Kidney epithelial cell (primary cell): ENCODE measurements at regions not wholly inside any gene's neighbourhood (a gene's known extent, or its start where the extent isn't known, plus 50 kb on each side); places are given as distances from the start of the nearest gene placed in this dataset.

Source experiments
- DNase-seq: peaks from one replicate; pipeline ENCODE4 v3.0.0-alpha.2; 2010; ENCODE audit warnings: low read depth
- H3K27me3 ChIP-seq: 2 replicates; pipeline ENCODE4 v1.6.0; 2011; ENCODE audit warnings: low read length; ENCODE audit not compliant: control insufficient read depth, insufficient read depth
- H3K36me3 ChIP-seq: 2 replicates; pipeline ENCODE4 v1.5.1; 2011; ENCODE audit warnings: low read length; ENCODE audit not compliant: control insufficient read depth, insufficient read depth
- H3K4me3 ChIP-seq: 2 replicates; pipeline ENCODE4 v1.5.1; 2011; ENCODE audit warnings: low read depth, mild to moderate bottlenecking, control low read depth, low read length
- CTCF ChIP-seq: IDR thresholded peaks from 2 replicates; pipeline ENCODE4 v1.5.1; 2011; ENCODE audit warnings: mild to moderate bottlenecking, moderate library complexity, low read length, control low read depth, inconsistent platforms; ENCODE audit not compliant: insufficient read depth, poor library complexity, severe bottlenecking

DNA sequence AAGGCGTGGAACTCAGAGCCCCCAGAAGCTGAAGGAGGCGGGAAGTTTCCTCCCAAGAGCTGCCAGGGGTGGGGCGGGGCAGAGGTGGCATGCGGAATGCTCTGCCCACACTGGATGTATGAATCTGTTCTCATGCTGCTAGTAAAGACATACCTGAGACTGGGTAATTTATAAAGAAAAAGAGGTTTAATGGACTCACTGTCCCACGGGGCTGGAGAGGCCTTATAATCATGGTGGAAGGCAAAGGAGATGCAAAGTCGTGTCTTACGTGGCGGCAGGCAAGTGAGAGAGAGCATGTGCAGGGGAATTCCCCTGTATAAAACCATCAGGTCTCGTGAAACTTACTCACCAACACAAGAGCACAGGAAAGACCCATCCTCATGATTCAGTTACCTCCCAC is 57.6 kb downstream of the SMIM38 start:
- no peak for DNase-seq
- TF ChIP-seq CTCF = no peak
- Histone ChIP-seq H3K27me3 (no peaks in the 10 kb centered on the region), H3K36me3 (no peaks in the 10 kb centered on the region), H3K4me3 (no peak overlapping the region)

DNA sequence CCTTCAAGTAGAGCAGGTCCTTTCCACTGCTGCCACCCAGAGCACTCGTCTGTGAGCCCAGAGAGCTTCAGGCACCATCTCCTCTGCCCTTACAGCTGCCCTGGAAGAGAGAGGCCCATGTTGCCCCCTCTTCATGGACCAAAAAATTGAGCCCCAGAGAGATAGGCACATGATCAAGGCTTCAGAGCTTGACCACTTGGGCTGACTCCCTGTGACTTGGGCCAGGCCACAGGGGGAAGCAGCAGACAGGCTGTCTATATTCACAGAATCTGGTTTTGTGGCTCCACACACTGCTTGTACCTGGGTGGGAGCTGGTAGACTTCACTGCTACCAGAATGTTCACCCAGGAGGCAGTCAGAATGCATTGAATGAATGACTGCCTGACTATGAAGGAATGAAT is 58.2 kb downstream of the SMIM38 start:
- DNase-seq = no peak
- peaks cover under 1% of the 10 kb centered on the region for H3K27me3 ChIP-seq
- no peak for TF ChIP-seq CTCF
- H3K4me3 ChIP-seq = no peak overlapping the region
- no peaks in the 10 kb centered on the region for H3K36me3 ChIP-seq

DNA sequence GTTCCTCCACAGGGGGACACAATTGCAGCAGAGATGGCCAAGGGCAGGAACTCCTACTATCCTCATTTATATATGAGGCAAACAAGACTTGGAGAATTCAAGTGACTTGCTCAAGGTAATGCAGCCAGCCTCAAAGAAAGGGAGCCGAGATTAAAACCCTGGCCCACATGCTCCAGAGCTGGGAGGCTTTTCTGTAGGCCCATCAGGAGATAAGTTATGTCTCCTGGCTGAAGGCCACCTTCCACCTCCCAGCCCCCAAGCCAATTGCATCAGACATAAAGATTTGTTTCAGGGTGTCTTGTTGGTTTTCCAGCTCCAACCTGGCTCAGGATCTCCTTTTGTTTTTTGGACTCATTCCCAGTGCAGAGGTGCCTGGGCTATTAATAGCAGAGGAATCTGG is 59.5 kb downstream of the SMIM38 start:
- H3K27me3 ChIP-seq = peaks cover 2% of the 10 kb centered on the region
- H3K4me3 ChIP-seq = no peak overlapping the region
- no peaks in the 10 kb centered on the region for H3K36me3 ChIP-seq
- DNase-seq = no peak
- no peak for TF ChIP-seq CTCF

DNA sequence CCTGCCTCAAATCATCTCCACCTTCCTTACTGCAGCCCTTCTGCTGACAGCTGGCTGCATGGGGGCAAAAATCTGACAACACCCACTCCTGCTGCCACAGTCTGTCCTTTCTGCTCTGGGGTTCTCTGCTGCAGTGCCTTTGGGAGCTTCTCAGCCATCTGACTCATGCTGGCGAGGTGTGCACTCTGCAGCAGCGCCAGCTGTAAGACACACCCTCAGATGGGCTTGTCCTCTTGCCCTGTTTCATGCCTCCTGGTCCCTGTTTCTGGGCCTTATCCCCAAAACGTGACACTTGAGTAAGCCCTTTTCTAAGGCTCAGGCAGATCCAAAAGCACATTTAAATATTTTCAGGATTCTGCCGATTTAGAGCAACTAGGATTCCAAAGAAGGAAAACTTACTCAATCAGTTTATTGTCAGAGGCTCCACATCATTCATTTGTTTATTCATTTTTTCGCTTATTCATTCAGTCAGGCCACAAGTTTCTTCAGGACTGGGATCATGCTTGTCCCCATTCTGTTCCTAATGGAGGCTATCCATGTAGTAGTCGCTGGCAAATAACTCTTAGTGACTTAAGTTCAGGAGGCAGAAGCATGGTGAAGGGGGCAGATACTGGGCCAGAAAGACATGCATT is 60.2 kb downstream of the SMIM38 start:
- Histone ChIP-seq H3K36me3 (no peaks in the 10 kb centered on the region), H3K27me3 (peaks cover 2% of the 10 kb centered on the region), H3K4me3 (no peak overlapping the region)
- TF ChIP-seq CTCF = no peak
- DNase-seq = no peak

DNA sequence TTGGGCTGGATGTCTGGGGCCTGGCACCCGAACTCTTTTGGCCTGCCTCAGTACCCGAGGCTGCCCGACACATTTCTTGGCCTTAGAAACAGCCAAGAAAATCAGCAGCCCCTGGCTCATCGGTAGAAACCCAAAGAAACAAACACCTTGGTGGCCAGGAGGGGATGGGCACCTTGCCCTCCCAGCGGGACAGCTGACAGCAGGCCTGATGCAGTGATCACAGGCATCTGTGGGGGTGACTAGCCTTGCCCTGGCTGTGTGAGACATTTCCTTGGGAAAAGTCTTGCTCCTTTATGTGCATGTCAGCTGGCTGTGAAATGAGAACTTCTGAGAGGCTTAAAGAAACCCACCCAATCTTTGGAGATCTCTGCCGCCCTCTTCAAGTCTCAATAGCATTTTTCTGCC is 60.9 kb downstream of the SMIM38 start:
- no peak overlapping the region for H3K4me3 ChIP-seq
- no peak for TF ChIP-seq CTCF
- H3K27me3 ChIP-seq = peaks cover 2% of the 10 kb centered on the region
- no peaks in the 10 kb centered on the region for H3K36me3 ChIP-seq
- DNase-seq = no peak
